ENCODE measurements at regions not wholly inside any gene's neighbourhood (a gene's known extent, or its start where the extent isn't known, plus 50 kb on each side); places are given as distances from the start of the nearest gene placed in this dataset.

GRCh38 chr2:17306706-17307105 is 211.5 kb downstream of the RAD51AP2 start:
- in situ Hi-C loops (cut with MboI; ENCODE audit: low sequenced_read_pairs), result no loop called here

DNA sequence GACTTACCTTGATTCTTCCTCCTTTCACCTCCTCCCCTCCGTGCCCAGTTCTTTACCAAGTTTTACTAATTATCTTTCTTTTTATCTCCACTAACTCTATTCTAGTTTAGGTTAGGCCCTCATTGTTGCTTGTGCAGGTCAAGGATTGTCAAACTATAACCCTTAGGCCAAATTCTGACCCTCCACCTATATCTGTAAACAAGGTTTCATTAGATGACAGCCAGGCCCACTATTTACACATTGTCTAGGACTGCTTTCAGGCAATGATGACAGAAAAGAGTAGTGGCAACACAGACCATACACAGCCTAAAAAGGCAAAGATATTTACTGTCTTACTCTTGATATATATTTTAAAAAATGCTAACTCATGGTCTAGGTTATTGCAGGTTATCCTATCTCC is 212.0 kb downstream of the RAD51AP2 start:
- in situ Hi-C loops (cut with MboI; ENCODE audit: low sequenced_read_pairs), result no loop called here

GRCh38 chr2:17303521-17303920 is 214.7 kb downstream of the RAD51AP2 start:
- in situ Hi-C loops (cut with MboI; ENCODE audit: low sequenced_read_pairs), result no loop called here

DNA sequence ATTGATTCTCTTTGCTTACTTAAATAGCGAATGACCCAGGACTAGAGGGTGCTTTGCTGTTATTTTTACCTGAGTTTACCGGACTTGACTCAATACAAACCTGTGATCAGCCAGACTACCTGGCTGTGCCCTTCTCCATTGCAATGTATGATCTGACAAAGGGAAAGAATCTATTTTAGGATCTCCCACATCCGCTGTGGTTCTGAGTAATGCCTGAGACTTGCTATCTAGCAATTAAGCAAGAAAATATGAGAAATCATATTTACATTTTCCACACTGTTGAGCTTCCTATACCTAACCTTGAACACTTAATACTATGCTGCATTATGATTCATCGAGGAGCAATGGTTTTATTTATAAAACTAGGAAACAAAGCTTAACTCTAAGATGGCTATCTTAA is 215.2 kb downstream of the RAD51AP2 start:
- in situ Hi-C loops (cut with MboI; ENCODE audit: low sequenced_read_pairs), result no loop called here

- in situ Hi-C loops (cut with MboI; ENCODE audit: low sequenced_read_pairs), result no loop called here
Measured at GRCh38 chr2:17302281-17302680, 216.0 kb downstream of the RAD51AP2 start.

GRCh38 chr2:17301437-17301836 is 216.8 kb downstream of the RAD51AP2 start:
- in situ Hi-C loops (cut with MboI; ENCODE audit: low sequenced_read_pairs), result no loop called here

DNA sequence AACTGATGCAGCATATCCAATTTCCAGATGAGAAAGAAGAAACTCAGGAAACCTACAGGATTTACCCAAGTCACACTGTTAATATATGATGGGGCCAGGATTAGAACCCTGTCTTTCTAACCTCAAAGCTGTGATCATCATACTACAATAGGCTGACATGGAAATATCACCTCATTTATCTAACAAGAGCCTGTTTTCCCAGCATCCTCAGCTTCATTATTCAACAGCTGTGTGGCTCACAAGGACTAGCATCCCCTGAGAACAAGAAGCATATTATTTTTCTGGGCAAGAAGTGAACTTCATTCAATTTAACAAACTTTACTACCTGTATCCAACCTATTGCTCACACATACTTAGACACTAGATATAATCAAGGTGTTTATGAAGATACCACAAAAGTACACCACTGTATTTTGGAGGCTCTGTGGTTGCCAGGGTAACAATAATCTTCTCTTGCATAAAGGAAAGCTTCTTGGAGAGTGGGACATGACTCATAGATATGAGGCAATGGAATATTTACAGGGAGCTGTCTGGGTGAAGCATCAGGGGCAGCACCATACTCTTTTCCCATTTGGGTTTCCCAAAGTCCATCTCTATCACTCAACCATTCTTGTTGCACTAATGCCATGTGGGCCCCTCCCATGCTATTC is 218.2 kb downstream of the RAD51AP2 start:
- in situ Hi-C loops (cut with MboI; ENCODE audit: low sequenced_read_pairs), result no loop called here

DNA sequence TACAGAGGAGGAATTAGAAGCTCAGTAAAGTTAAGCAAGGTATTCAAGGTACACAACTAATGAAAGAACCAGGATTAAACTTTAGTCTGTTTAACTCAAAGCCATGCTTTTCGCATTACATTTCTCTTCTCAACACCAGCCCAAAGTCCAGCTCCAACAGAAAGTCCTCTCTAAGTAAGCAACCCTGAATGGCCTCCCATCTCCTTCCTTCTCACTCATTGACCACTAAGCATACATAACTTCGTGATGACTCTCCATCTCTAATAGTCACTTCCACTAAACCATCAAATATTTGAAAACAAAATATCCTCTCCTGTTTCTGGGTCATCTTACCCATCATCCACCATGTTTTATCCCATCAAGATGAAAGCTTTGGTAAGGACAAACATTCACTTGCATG is 219.8 kb downstream of the RAD51AP2 start:
- in situ Hi-C loops (cut with MboI; ENCODE audit: low sequenced_read_pairs), result no loop called here

- in situ Hi-C loops (cut with MboI; ENCODE audit: low sequenced_read_pairs), result no loop called here
Measured at GRCh38 chr2:17296686-17297085, 221.6 kb downstream of the RAD51AP2 start.

- in situ Hi-C loops (cut with MboI; ENCODE audit: low sequenced_read_pairs), result no loop called here
Measured at GRCh38 chr2:17289669-17290068, 228.6 kb downstream of the RAD51AP2 start.

- in situ Hi-C loops (cut with MboI; ENCODE audit: low sequenced_read_pairs), result no loop called here
Measured at GRCh38 chr2:17287183-17287582, 231.1 kb downstream of the RAD51AP2 start.

GRCh38 chr2:17282826-17283225 is 235.4 kb downstream of the RAD51AP2 start:
- in situ Hi-C loops (cut with MboI; ENCODE audit: low sequenced_read_pairs), result no loop called here

- in situ Hi-C loops (cut with MboI; ENCODE audit: low sequenced_read_pairs), result no loop called here
Measured at GRCh38 chr2:17282245-17282644, 236.0 kb downstream of the RAD51AP2 start.

DNA sequence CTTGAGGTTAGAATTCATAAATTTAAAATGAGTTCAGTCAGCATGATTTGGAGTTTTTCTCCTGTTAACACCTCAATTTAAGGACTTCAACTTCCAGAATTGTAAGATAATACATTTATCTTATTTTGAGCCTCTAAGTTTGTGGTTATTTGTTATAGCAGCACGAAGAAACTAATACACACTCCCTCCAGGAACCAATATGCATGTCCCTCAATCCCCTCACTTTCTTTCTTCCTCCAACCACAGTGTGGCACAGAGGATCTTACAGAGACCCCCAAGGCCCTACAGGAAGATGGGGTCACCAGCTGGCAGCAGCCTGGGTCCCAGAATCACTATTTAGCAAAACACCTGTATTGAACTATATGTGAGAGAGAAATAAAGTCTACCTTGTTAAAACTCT is 242.0 kb downstream of the RAD51AP2 start:
- in situ Hi-C loops (cut with MboI; ENCODE audit: low sequenced_read_pairs), result no loop called here

DNA sequence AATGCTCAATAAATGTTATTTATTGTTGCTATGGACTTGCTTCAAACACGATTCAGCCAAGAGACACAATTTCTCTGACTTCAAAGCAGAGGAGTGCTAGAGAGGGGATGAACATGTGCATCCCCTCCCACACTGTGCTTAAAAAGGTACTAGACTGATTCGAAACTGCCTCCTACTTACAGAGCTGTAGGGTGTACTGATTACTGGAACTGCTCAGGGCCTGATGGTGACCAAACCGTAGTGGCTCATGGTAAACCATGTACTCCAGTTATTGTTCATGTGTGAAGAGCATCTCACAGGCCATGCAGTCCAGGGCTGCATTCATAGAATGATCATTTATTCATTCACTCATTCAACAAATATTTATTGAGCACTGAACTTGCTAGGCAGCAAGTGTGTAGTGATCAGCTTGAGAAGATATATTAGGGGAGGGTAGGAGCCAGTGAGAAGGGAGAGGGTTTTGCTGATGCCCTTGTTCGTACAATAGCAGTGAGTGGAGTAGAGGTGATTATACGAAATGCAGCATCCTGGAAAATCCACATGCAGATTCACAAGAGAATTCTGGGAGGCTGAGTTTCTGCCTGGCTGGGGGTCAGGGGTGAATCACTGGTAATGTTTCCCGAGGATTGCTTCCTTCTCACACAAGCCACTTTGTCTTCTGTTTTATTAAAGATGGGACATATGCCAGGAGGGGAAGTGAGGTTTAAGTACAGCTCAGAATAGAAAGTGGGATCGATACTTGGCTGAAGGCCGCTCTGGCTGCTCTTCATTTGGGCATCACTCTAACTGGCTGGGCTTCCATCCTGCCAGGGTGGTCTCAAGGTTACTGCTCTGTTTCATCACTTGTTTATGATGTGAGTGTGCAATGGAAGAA is 245.4 kb downstream of the RAD51AP2 start:
- in situ Hi-C loops (cut with MboI; ENCODE audit: low sequenced_read_pairs), result no loop called here

DNA sequence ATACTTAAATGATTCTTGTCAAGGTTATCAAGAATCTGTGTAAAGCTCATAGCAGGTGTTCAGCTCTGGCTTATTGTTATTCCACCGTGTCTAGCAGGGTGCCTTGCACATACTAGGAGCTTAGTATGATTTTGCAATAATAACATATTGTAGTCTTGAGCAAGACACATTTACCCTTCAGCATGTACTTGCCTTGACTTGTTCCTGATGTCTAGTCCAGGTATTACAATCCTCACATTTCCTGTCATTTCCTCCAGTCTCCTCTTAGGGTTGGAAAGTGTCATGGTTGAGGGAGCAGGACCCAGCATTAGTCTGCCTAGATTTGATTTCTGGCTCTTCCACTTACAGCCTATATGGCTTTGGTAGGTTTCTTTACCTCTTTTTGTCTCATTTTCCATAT is 246.1 kb downstream of the RAD51AP2 start:
- in situ Hi-C loops (cut with MboI; ENCODE audit: low sequenced_read_pairs), result no loop called here

GRCh38 chr2:17271416-17271815 is 246.8 kb downstream of the RAD51AP2 start:
- in situ Hi-C loops (cut with MboI; ENCODE audit: low sequenced_read_pairs), result no loop called here

DNA sequence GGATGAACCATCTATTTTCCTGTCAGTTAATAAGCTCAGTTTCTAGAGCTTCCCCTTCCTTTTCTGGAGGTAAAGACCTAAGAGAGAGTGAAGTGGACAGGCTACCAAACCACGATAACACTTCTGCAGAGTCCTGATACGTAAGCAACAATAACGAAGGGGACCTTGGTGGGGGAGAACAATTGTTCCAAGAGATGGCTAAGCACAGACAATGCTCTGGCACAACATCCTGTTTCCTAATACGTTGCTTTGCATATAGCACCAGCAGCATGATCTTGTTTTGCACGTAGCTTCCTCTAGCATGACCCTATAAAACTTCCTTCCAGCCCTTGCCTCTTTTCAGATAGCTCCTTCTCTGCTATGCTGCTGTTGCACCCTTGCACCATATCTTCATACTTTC is 247.3 kb downstream of the RAD51AP2 start:
- in situ Hi-C loops (cut with MboI; ENCODE audit: low sequenced_read_pairs), result no loop called here

- in situ Hi-C loops (cut with MboI; ENCODE audit: low sequenced_read_pairs), result no loop called here
Measured at GRCh38 chr2:17263570-17263968, 254.7 kb downstream of the RAD51AP2 start.

GRCh38 chr2:17262854-17263569 is 255.2 kb downstream of the RAD51AP2 start:
- in situ Hi-C loops (cut with MboI; ENCODE audit: low sequenced_read_pairs), result no loop called here

- in situ Hi-C loops (cut with MboI; ENCODE audit: low sequenced_read_pairs), result no loop called here
Measured at GRCh38 chr2:17259613-17260012, 258.6 kb downstream of the RAD51AP2 start.

DNA sequence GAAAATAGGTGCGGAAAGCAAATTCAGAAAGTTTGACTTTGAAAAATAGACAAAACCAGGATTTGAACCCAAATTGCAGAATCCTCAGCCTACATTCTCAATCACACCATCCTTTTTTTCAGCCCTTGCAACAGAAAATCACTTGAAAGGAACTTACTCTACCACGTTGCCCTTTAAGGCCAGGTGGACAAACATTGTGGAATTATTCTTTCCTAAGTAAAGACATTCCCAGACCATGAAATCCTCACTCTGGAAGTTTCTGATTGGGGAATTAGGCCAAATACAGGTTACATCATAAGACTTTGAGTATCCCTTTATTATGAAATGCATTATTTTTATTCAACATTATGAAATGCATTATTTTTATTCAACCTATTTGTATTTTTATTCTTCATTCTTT is 259.4 kb downstream of the RAD51AP2 start:
- in situ Hi-C loops (cut with MboI; ENCODE audit: low sequenced_read_pairs), result no loop called here
